HG02623 (cell line): ENCODE measurements at regions not wholly inside any gene's neighbourhood (a gene's known extent, or its start where the extent isn't known, plus 50 kb on each side); places are given as distances from the start of the nearest gene placed in this dataset.
A peak's percentile ranks its signal among the peaks of the same experiment; 100 is the strongest.
"Not testable (repeated sequence)": the region's sequence is repeated elsewhere in the genome, so short reads cannot be mapped to it uniquely, and the experiment has no call there.

Experiments used
- ATAC-seq: cut with Tn5 transposase; IDR thresholded peaks from one replicate; pipeline ENCODE4 v1.9.1; 2021; ENCODE audit warnings: moderate library complexity; ENCODE audit not compliant: unreplicated experiment

GRCh38 chr2:204140246-204140645 is 203.7 kb downstream of the ICOS start:
- ATAC-seq, result no peak

- ATAC-seq, result no peak
Observed at GRCh38 chr2:204143216-204144014, 206.9 kb downstream of the ICOS start.

GRCh38 chr2:204144492-204144891 is 207.9 kb downstream of the ICOS start:
- no peak for ATAC-seq

GRCh38 chr2:204145263-204145751 is 208.7 kb downstream of the ICOS start:
- peak; percentile 99 for ATAC-seq

GRCh38 chr2:204145791-204146190 is 209.2 kb downstream of the ICOS start:
- ATAC-seq, result no peak

GRCh38 chr2:204147040-204147439 is 210.5 kb downstream of the ICOS start:
- not testable (repeated sequence) for ATAC-seq

- no peak for ATAC-seq
Observed at GRCh38 chr2:204150721-204151120, 214.2 kb downstream of the ICOS start.

- no peak for ATAC-seq
Observed at GRCh38 chr2:204152616-204153015, 216.1 kb downstream of the ICOS start.

GRCh38 chr2:204154863-204155262 is 218.3 kb downstream of the ICOS start:
- no peak for ATAC-seq

- no peak for ATAC-seq
Observed at GRCh38 chr2:204156456-204156855, 219.9 kb downstream of the ICOS start.

- no peak for ATAC-seq
Observed at GRCh38 chr2:204157684-204158083, 221.1 kb downstream of the ICOS start.

- no peak for ATAC-seq
Observed at GRCh38 chr2:204159526-204159925, 223.0 kb downstream of the ICOS start.

GRCh38 chr2:204160989-204161388 is 224.4 kb downstream of the ICOS start:
- no peak for ATAC-seq

- no peak for ATAC-seq
Observed at GRCh38 chr2:204161886-204162285, 225.3 kb downstream of the ICOS start.

GRCh38 chr2:204166961-204167360 is 230.4 kb downstream of the ICOS start:
- ATAC-seq, result no peak

- ATAC-seq, result not testable (repeated sequence)
Observed at GRCh38 chr2:204167670-204168069, 231.1 kb downstream of the ICOS start.

- ATAC-seq, result no peak
Observed at GRCh38 chr2:204170411-204170810, 233.8 kb downstream of the ICOS start.

- no peak for ATAC-seq
Observed at GRCh38 chr2:204171432-204172144, 235.0 kb downstream of the ICOS start.

GRCh38 chr2:204172145-204172600 is 235.6 kb downstream of the ICOS start:
- ATAC-seq, result no peak

- no peak for ATAC-seq
Observed at GRCh38 chr2:204174034-204174433, 237.5 kb downstream of the ICOS start.

GRCh38 chr2:204175552-204176271 is 239.1 kb downstream of the ICOS start:
- no peak for ATAC-seq
